ENCODE measurements at regions not wholly inside any gene's neighbourhood (a gene's known extent, or its start where the extent isn't known, plus 50 kb on each side); places are given as distances from the start of the nearest gene placed in this dataset.

DNA sequence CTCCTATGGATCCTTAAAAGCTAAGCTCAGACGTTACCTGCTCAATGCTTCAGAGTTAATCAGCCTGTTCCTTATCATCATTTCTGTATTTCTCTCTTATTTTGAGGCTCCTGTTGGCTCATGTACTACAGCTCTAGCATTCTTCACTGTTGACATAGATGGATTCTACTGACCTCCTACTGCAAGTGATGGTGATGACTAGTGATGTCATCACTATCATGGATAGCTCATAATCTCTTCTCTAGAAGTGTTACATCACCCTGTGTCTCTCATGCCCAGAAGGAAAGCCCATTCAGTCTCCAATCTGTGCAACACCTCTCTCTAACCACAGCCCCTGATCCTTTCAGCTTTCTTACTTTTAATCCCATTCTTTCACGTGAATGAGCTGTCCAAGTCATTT is 168.2 kb upstream of the DPT start:
- no peak overlapping the region for H3K4me3 Mint-ChIP-seq (ENCODE audit: low read depth, unreplicated experiment)
- no peaks in the 10 kb centered on the region for H3K9me3 Mint-ChIP-seq (ENCODE audit: low read depth, unreplicated experiment)
- no TSS peak for BruUV-seq (replicated peaks)
- CTCF ChIA-PET: interaction anchor here (1.4 kb wide), 1 partner anchor 23 kb away, joined by 5 read pairs; no protein-coding TSS in a partner anchor
- no peak overlapping the region for H3K27ac Mint-ChIP-seq (ENCODE audit: unreplicated experiment)
- H3K27me3 Mint-ChIP-seq (ENCODE audit: unreplicated experiment): no peaks in the 10 kb centered on the region
- intact Hi-C loops (cut with micrococcal nuclease; ENCODE audit: unreplicated experiment): no loop called here
- no peaks in the 10 kb centered on the region for H3K36me3 Mint-ChIP-seq (ENCODE audit: insufficient read depth, unreplicated experiment)
- TF ChIP-seq CTCF (IDR thresholded peaks at IDR 0.05; ENCODE audit: unreplicated experiment): no peak
- DNase-seq: no peak
- peaks cover 12% of the 10 kb centered on the region for H3K4me1 Mint-ChIP-seq (ENCODE audit: low read depth, unreplicated experiment)

DNA sequence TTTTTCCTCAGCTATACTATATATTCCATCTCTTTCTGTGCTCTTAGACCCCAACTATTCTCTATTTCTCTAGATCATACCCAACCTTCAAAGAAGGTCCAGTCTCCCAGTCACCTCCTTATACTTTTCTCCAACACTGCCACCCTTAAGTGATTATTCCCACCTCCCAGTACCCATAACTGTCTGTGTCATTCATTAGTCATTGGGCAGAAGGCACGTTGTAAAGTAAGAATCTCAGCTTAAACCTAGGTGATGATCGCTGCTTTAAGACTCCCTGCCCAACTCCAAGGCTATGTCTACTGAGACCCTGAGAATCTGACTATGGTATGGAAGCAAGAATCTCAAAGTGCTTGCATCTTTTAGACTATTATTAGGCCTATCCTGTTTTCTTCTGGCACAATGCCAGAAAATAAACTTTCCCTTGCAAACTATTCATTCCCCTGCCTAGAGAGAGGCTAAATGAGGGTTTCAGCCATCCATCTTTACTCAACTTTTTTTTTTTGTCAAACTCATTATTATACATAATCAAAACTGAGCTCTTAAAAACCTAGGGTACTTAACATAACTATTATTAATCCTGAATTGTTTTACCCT is 174.3 kb upstream of the DPT start:
- no peak for TF ChIP-seq CTCF (IDR thresholded peaks at IDR 0.05; ENCODE audit: unreplicated experiment)
- intact Hi-C loops (cut with micrococcal nuclease; ENCODE audit: unreplicated experiment): loop anchor here (10.0 kb wide), 2 partner anchors 299 to 441 kb away; no protein-coding TSS in a partner anchor
- no TSS peak for BruUV-seq (replicated peaks)
- CTCF ChIA-PET: no interaction called here
- Mint-ChIP-seq H3K27ac (ENCODE audit: unreplicated experiment) (no peak overlapping the region), H3K27me3 (ENCODE audit: unreplicated experiment) (no peaks in the 10 kb centered on the region), H3K4me3 (ENCODE audit: low read depth, unreplicated experiment) (no peak overlapping the region), H3K9me3 (ENCODE audit: low read depth, unreplicated experiment) (no peaks in the 10 kb centered on the region), H3K4me1 (ENCODE audit: low read depth, unreplicated experiment) (peaks cover 51% of the 10 kb centered on the region), H3K36me3 (ENCODE audit: insufficient read depth, unreplicated experiment) (peaks cover 12% of the 10 kb centered on the region)
- DNase-seq: no peak

GRCh38 chr1:168905633-168906032 is 176.6 kb upstream of the DPT start:
- TF ChIP-seq CTCF (IDR thresholded peaks at IDR 0.05; ENCODE audit: unreplicated experiment): no peak
- CTCF ChIA-PET: no interaction called here
- DNase-seq: no peak
- Mint-ChIP-seq H3K4me1 (ENCODE audit: low read depth, unreplicated experiment) (peaks cover 53% of the 10 kb centered on the region), H3K36me3 (ENCODE audit: insufficient read depth, unreplicated experiment) (peaks cover 12% of the 10 kb centered on the region), H3K4me3 (ENCODE audit: low read depth, unreplicated experiment) (no peak overlapping the region), H3K27ac (ENCODE audit: unreplicated experiment) (peak overlapping the region; percentile 98), H3K27me3 (ENCODE audit: unreplicated experiment) (no peaks in the 10 kb centered on the region), H3K9me3 (ENCODE audit: low read depth, unreplicated experiment) (no peaks in the 10 kb centered on the region)
- intact Hi-C loops (cut with micrococcal nuclease; ENCODE audit: unreplicated experiment): loop anchor here (2.0 to 10.0 kb wide), 4 partner anchors 105 to 439 kb away; no protein-coding TSS in a partner anchor
- no TSS peak for BruUV-seq (replicated peaks)

- Mint-ChIP-seq H3K27ac (ENCODE audit: unreplicated experiment) (peak overlapping the region; percentile 98), H3K27me3 (ENCODE audit: unreplicated experiment) (no peaks in the 10 kb centered on the region), H3K36me3 (ENCODE audit: insufficient read depth, unreplicated experiment) (peaks cover 12% of the 10 kb centered on the region), H3K4me1 (ENCODE audit: low read depth, unreplicated experiment) (peaks cover 53% of the 10 kb centered on the region), H3K4me3 (ENCODE audit: low read depth, unreplicated experiment) (no peak overlapping the region), H3K9me3 (ENCODE audit: low read depth, unreplicated experiment) (no peaks in the 10 kb centered on the region)
- intact Hi-C loops (cut with micrococcal nuclease; ENCODE audit: unreplicated experiment): loop anchor here (2.0 to 10.0 kb wide), 4 partner anchors 106 to 438 kb away; no protein-coding TSS in a partner anchor
- DNase-seq: no peak
- BruUV-seq (replicated peaks): no TSS peak
- no peak for TF ChIP-seq CTCF (IDR thresholded peaks at IDR 0.05; ENCODE audit: unreplicated experiment)
- CTCF ChIA-PET: interaction anchor here (0.9 to 2.6 kb wide), 7 partner anchors 14 to 303 kb away, joined by 3 to 38 read pairs (median 4); no protein-coding TSS in a partner anchor
Measured at GRCh38 chr1:168906367-168906766, 177.4 kb upstream of the DPT start.

All from Calu3 (cell line).